Vagina (tissue), 2 donors: ENCODE measurements at regions not wholly inside any gene's neighbourhood (a gene's known extent, or its start where the extent isn't known, plus 50 kb on each side); places are given as distances from the start of the nearest gene placed in this dataset.

Source experiments
- DNase-seq, 2 donors: peaks; one replicate each; pipeline ENCODE4 v3.0.0-alpha.2; 2017; ENCODE audit errors: extremely low spot score in 2 of 2
- H3K27ac ChIP-seq: fragments of 200-600 bp; sonication (generic); one replicate; pipeline ENCODE4 v1.5.1; 2019
- H3K27me3 ChIP-seq: fragments of 200-600 bp; sonication (generic); one replicate; pipeline ENCODE4 v1.5.1; 2019
- H3K36me3 ChIP-seq, 2 donors: fragments of 200-600 bp; sonication (generic); one replicate each; pipeline ENCODE4 v1.5.1; 2017 to 2019
- H3K4me1 ChIP-seq: fragments of 200-600 bp; sonication (generic); one replicate; pipeline ENCODE4 v1.5.1; 2019
- H3K4me3 ChIP-seq, 2 donors: fragments of 200-600 bp; sonication (generic); 1 replicate in 1 of 2; 2 replicates in 1 of 2; pipeline ENCODE4 v1.5.1; 2016 to 2019
- H3K9me3 ChIP-seq: fragments of 200-600 bp; sonication (generic); one replicate; pipeline ENCODE4 v1.5.1; 2019
- CTCF ChIP-seq, 3 experiments: fragments of 450-650 bp in 2 of 3; fragments of 200-600 bp in 1 of 3; sonication (generic) in 1 of 3; IDR thresholded peaks; one replicate each; pipeline ENCODE4 v1.5.1; 2017 to 2019; ENCODE audit warnings: antibody characterized with exemption in 3 of 3, mild to moderate bottlenecking in 2 of 3, moderate library complexity in 2 of 3
- POLR2A ChIP-seq, 2 donors: fragments of 450-650 bp; IDR thresholded peaks; one replicate each; pipeline ENCODE4 v1.6.1; 2017; ENCODE audit warnings: antibody characterized with exemption in 2 of 2, mild to moderate bottlenecking in 2 of 2, moderate library complexity in 2 of 2
- POLR2AphosphoS5 ChIP-seq, 2 donors: sonication (generic); formaldehyde crosslinking; IDR thresholded peaks; one replicate each; pipeline ENCODE4 v1.9.0; 2017; ENCODE audit warnings: antibody characterized with exemption in 2 of 2, mild to moderate bottlenecking in 2 of 2, low read depth in 1 of 2; ENCODE audit not compliant: insufficient read depth in 1 of 2
- intact Hi-C: fragments of 100-400 bp; cut with DNase I; formaldehyde crosslinking; loops from one replicate; pipeline ENCODE4 v1.15.1; 2023

DNA sequence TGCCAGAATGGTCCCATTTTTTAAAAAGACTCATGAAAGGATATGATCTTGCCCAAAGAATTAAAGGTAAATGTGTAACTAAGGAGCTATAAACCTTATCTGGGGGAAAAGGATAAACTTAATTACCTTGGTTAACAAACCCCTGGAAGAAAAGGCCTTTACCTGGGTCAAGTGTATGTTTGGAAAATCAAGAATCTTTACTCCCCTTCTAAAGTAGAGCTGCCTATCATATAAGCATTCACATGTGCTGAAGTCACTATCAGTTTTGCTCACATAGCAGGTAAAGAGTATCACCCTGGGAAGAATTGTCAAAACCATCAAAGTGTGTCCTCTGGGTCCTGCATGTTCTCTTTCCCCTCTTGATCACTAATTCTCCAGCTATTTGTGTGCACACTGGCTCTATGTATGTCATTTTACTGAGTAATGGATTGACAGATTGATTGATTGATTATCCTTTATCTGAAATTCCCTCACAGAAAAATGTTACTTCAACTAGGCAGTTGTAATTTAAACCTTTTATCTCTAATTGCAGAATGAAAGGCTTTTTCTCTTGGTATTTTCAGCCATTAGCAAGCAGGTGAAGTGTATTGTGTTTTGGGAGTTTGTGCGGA lies 199.4 kb downstream of the NOL4 start:
- no peak overlapping the region for H3K4me3 ChIP-seq
- no peaks in the 10 kb centered on the region for H3K9me3 ChIP-seq
- no peaks in the 10 kb centered on the region for H3K27me3 ChIP-seq
- H3K36me3 ChIP-seq: no peaks in the 10 kb centered on the region
- intact Hi-C loops: no loop called here
- TF ChIP-seq POLR2A (IDR thresholded peaks at IDR 0.05): no peak
- TF ChIP-seq POLR2AphosphoS5 (IDR thresholded peaks at IDR 0.05; ENCODE audit: insufficient read depth in 1 of 2, low read depth in 1 of 2): no peak
- TF ChIP-seq CTCF (IDR thresholded peaks at IDR 0.05): no peak
- DNase-seq: no peak
- no peaks in the 10 kb centered on the region for H3K4me1 ChIP-seq
- no peak overlapping the region for H3K27ac ChIP-seq

DNA sequence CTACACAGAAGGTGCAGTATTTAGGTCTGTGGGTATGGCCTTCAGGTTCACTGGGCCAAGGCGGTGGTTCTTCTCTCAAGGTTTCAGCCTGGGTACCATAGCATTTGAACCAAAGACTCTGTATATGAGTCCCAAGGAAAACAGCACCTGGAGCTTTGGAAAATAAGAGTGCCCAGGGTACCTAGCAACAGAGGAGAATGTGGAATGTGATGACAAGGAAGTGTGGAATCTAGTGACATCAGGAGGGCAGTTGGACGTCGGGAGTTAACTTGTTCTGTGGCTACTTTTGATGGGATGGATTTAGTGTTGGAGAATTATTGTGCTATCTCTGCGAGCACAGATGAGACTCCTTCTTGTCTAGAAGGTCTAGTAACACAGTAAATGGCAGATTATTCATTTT lies 201.2 kb downstream of the NOL4 start:
- H3K9me3 ChIP-seq: no peaks in the 10 kb centered on the region
- intact Hi-C loops: no loop called here
- H3K4me3 ChIP-seq: no peak overlapping the region
- no peak overlapping the region for H3K27ac ChIP-seq
- no peaks in the 10 kb centered on the region for H3K4me1 ChIP-seq
- no peak for DNase-seq
- no peaks in the 10 kb centered on the region for H3K27me3 ChIP-seq
- TF ChIP-seq POLR2A (IDR thresholded peaks at IDR 0.05): no peak
- no peak for TF ChIP-seq POLR2AphosphoS5 (IDR thresholded peaks at IDR 0.05; ENCODE audit: insufficient read depth in 1 of 2, low read depth in 1 of 2)
- TF ChIP-seq CTCF (IDR thresholded peaks at IDR 0.05): no peak
- no peaks in the 10 kb centered on the region for H3K36me3 ChIP-seq

DNA sequence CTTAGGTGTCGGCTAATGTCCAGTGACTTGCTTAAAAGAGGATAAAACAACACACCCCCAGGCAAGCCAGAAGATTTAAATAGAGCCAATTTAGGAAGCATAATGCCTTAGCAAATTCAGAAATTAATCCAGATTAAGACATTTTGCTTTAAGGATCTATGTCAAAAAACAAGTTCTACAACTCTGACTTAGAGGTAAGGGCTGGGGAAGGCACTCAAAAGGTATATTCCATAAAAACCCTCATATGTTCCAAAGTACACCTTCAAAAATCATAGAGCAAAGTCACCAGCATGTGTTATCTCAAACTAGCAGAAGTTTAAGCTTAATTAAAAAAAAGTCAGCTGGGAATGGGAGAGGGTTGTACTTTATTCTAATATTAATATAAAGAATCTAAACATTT lies 206.4 kb downstream of the NOL4 start:
- H3K27me3 ChIP-seq: no peaks in the 10 kb centered on the region
- no peak overlapping the region for H3K4me3 ChIP-seq
- H3K9me3 ChIP-seq: no peaks in the 10 kb centered on the region
- DNase-seq: no peak
- no peak for TF ChIP-seq CTCF (IDR thresholded peaks at IDR 0.05)
- H3K27ac ChIP-seq: no peak overlapping the region
- intact Hi-C loops: no loop called here
- no peaks in the 10 kb centered on the region for H3K4me1 ChIP-seq
- no peaks in the 10 kb centered on the region for H3K36me3 ChIP-seq

GRCh38 chr18:34003687-34004086 lies 221.0 kb downstream of the NOL4 start:
- Histone ChIP-seq H3K27ac (no peak overlapping the region), H3K36me3 (no peaks in the 10 kb centered on the region), H3K9me3 (no peaks in the 10 kb centered on the region), H3K4me1 (no peaks in the 10 kb centered on the region), H3K27me3 (no peaks in the 10 kb centered on the region), H3K4me3 (no peak overlapping the region)
- no peak for DNase-seq
- intact Hi-C loops: no loop called here
- TF ChIP-seq POLR2AphosphoS5 (IDR thresholded peaks at IDR 0.05; ENCODE audit: insufficient read depth in 1 of 2, low read depth in 1 of 2) (no peak), POLR2A (IDR thresholded peaks at IDR 0.05) (no peak), CTCF (IDR thresholded peaks at IDR 0.05) (no peak)

DNA sequence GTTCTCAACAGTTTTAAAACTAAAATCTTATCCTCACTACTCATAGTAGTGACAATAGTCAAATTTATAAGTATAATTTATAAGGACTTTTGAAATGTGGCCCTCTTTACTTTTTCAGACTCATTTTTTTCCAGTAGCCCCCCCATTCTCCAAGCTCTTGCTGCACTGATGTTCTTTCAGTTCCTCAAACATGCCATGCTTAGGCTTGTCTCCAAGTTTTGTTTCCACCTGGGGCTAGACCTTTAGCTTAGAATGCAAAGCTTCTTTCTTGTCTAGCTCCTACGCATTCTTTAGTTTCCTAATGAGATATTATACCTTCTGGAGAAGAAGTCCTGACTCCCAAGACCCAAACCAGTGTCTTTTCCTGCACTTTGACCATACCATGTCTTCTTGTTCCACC lies 222.6 kb downstream of the NOL4 start:
- H3K27ac ChIP-seq: no peak overlapping the region
- intact Hi-C loops: no loop called here
- no peaks in the 10 kb centered on the region for H3K4me1 ChIP-seq
- no peak overlapping the region for H3K4me3 ChIP-seq
- no peak for DNase-seq
- no peaks in the 10 kb centered on the region for H3K27me3 ChIP-seq
- no peaks in the 10 kb centered on the region for H3K36me3 ChIP-seq
- H3K9me3 ChIP-seq: no peaks in the 10 kb centered on the region
- TF ChIP-seq CTCF (IDR thresholded peaks at IDR 0.05) (no peak), POLR2A (IDR thresholded peaks at IDR 0.05) (no peak), POLR2AphosphoS5 (IDR thresholded peaks at IDR 0.05; ENCODE audit: insufficient read depth in 1 of 2, low read depth in 1 of 2) (no peak)
